PFSK-1 (cell line): ENCODE measurements at regions not wholly inside any gene's neighbourhood (a gene's known extent, or its start where the extent isn't known, plus 50 kb on each side); places are given as distances from the start of the nearest gene placed in this dataset.

ENCODE experiments used
- POLR2AphosphoS5 ChIP-seq: IDR thresholded peaks from 2 replicates; pipeline ENCODE4 v1.6.1; 2012; ENCODE audit warnings: low read depth, mild to moderate bottlenecking, control low read depth, low read length, moderate library complexity
- REST ChIP-seq, 2 experiments: IDR thresholded peaks; 2 replicates each; pipeline versions ENCODE4 v1.6.1 to v1.8.0; 2011 to 2012; ENCODE audit warnings: low read depth in 2 of 2, low read length in 2 of 2, control low read depth in 1 of 2, inconsistent platforms in 1 of 2, mild to moderate bottlenecking in 1 of 2, moderate library complexity in 1 of 2; ENCODE audit not compliant: insufficient read depth in 1 of 2
- TAF1 ChIP-seq: IDR thresholded peaks from 2 replicates; pipeline ENCODE4 v1.6.1; 2012; ENCODE audit warnings: low read length, control low read depth, borderline replicate concordance; ENCODE audit not compliant: insufficient read depth

GRCh38 chr12:90275088-90275487 is 566.5 kb upstream of the ATP2B1 start:
- TF ChIP-seq REST (IDR thresholded peaks at IDR 0.05; ENCODE audit: insufficient read depth in 1 of 2, low read depth in 2 of 2, low read length in 2 of 2) (no peak), POLR2AphosphoS5 (no peak), TAF1 (no peak)
